C4-2B (cell line): ENCODE measurements at regions not wholly inside any gene's neighbourhood (a gene's known extent, or its start where the extent isn't known, plus 50 kb on each side); places are given as distances from the start of the nearest gene placed in this dataset.

Experiments
- CTCF ChIP-seq: fragments of 450-650 bp; conservative IDR thresholded peaks from 2 replicates; pipeline ENCODE4 v1.5.1; 2017; ENCODE audit warnings: mild to moderate bottlenecking
- ZFX ChIP-seq: fragments of 450-650 bp; IDR thresholded peaks from 2 replicates; pipeline ENCODE4 v1.6.1; 2017

- TF ChIP-seq CTCF (no peak), ZFX (no peak)
These were observed 153.0 kb downstream of the NSG2 start for GRCh38 chr5:174198541-174198940.
